ENCODE measurements at regions not wholly inside any gene's neighbourhood (a gene's known extent, or its start where the extent isn't known, plus 50 kb on each side); places are given as distances from the start of the nearest gene placed in this dataset.

- TF ChIP-seq CTCF (IDR thresholded peaks at IDR 0.05; ENCODE audit: extremely low read depth in 1 of 2, insufficient read depth in 1 of 2, low read depth in 1 of 2, low read length in 2 of 2) (no peak), FOS (IDR thresholded peaks at IDR 0.05; ENCODE audit: borderline replicate concordance, insufficient read depth, low read length) (no peak), POLR2A (IDR thresholded peaks at IDR 0.05; ENCODE audit: low read depth, low read length) (no peak), MYC (IDR thresholded peaks at IDR 0.05; ENCODE audit: low read depth, low read length) (no peak), POLR2AphosphoS5 (IDR thresholded peaks at IDR 0.05; ENCODE audit: insufficient read depth, low read depth, low read length) (no peak)
These were observed 120.9 kb upstream of the PHACTR3 start for GRCh38 chr20:59483481-59483880.

Data from endothelial cell of umbilical vein (primary cell).